Hepatocyte (in vitro differentiated cells): ENCODE measurements at regions not wholly inside any gene's neighbourhood (a gene's known extent, or its start where the extent isn't known, plus 50 kb on each side); places are given as distances from the start of the nearest gene placed in this dataset. TPM values are rescaled to one million over a fixed set of nuclear protein-coding genes. Genes with fewer than 3 reads are reported as not detected.

Experiments
- DNase-seq: peaks from one replicate; pipeline ENCODE4 v3.0.0-alpha.2; 2016; ENCODE audit warnings: low spot score
- H2AFZ ChIP-seq: fragments of 200-600 bp; sonication (generic); 2 replicates; pipeline ENCODE4 v1.6.0; 2016; ENCODE audit warnings: antibody characterized with exemption, mild to moderate bottlenecking
- H3K27ac ChIP-seq: fragments of 200-600 bp; sonication (generic); 2 replicates; pipeline ENCODE4 v1.5.1; 2016; ENCODE audit warnings: mild to moderate bottlenecking
- H3K27me3 ChIP-seq: fragments of 200-600 bp; sonication (generic); 2 replicates; pipeline ENCODE4 v1.6.1; 2016
- H3K36me3 ChIP-seq: fragments of 200-600 bp; sonication (generic); replicated peaks from 2 replicates; pipeline ENCODE4 v1.5.1; 2016; ENCODE audit warnings: low read depth; ENCODE audit not compliant: insufficient read depth
- H3K4me1 ChIP-seq: fragments of 200-600 bp; sonication (generic); 2 replicates; pipeline ENCODE4 v1.5.1; 2016; ENCODE audit warnings: mild to moderate bottlenecking, moderate library complexity; ENCODE audit not compliant: insufficient read depth
- H3K4me2 ChIP-seq: fragments of 200-600 bp; sonication (generic); 2 replicates; pipeline ENCODE4 v1.6.0; 2016
- H3K4me3 ChIP-seq: fragments of 200-600 bp; sonication (generic); 2 replicates; pipeline ENCODE4 v1.5.1; 2016; ENCODE audit warnings: mild to moderate bottlenecking
- H3K79me2 ChIP-seq: fragments of 200-600 bp; sonication (generic); 2 replicates; pipeline ENCODE4 v1.6.0; 2017; ENCODE audit warnings: mild to moderate bottlenecking
- H3K9me2 ChIP-seq: fragments of 200-600 bp; sonication (generic); replicated peaks from 2 replicates; pipeline ENCODE4 v1.6.0; 2017; ENCODE audit warnings: mild to moderate bottlenecking; ENCODE audit not compliant: insufficient read depth
- H3K9me3 ChIP-seq: fragments of 200-600 bp; sonication (generic); 2 replicates; pipeline ENCODE4 v1.5.1; 2016; ENCODE audit warnings: low read depth, mild to moderate bottlenecking
- H4K20me1 ChIP-seq: fragments of 200-600 bp; sonication (generic); 2 replicates; pipeline ENCODE4 v1.6.0; 2016; ENCODE audit warnings: mild to moderate bottlenecking; ENCODE audit not compliant: insufficient read depth, poor library complexity, severe bottlenecking
- EZH2 ChIP-seq: fragments of 200-600 bp; sonication (generic); IDR thresholded peaks from 2 replicates; pipeline ENCODE4 v1.6.1; 2016; ENCODE audit warnings: antibody characterized with exemption, mild to moderate bottlenecking, borderline replicate concordance
- EZH2phosphoT487 ChIP-seq: fragments of 200-600 bp; sonication (generic); IDR thresholded peaks from one replicate; pipeline ENCODE4 v1.6.1; 2018; ENCODE audit warnings: antibody characterized with exemption, mild to moderate bottlenecking, low read depth, moderate library complexity; ENCODE audit not compliant: unreplicated experiment, severe bottlenecking
- WGBS: methylation state at CpG from one replicate; pipeline ENCODE4 v1.1.6; 2016; ENCODE audit warnings: low lambda C conversion rate; ENCODE audit errors: missing lambda C conversion rate; 5-methylcytosine and 5-hydroxymethylcytosine counted together
- small RNA-seq: library from RNA; depleted of rRNA; stranded (forward); fragments of <200 nt; gene quantifications from one replicate; pipeline ENCODE3, GENCODE V24; 2014
- TF ChIP-seq, protein P1 (sequence below): fragments of 200-600 bp; sonication (generic); IDR thresholded peaks from 2 replicates; pipeline ENCODE4 v1.5.1; 2016; ENCODE audit warnings: antibody characterized with exemption, mild to moderate bottlenecking; ENCODE audit not compliant: poor library complexity

DNA sequence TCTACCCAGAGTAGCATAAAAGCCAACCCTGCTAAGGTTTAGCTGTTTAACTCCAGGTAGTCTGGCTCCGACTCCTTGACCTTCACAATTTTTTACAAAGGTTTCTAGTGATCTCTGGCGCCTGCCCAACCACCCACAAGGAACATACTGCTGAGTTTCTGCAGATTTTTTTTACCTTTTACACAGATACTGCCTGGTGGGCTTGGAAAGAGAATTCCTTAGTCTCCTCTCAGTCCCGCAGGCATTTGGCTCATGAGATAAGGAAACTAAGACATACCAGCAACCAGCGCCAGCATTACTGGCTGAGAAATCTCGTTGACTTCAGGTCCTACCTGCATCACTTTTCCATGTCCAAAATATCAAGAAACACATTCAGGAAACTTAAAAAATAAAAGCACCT, 51.1 kb upstream of the LYZL1 start:
- 24% methylated on average over 5 of the region's 5 CpGs for WGBS
- no peaks in the 10 kb centered on the region for H3K9me3 ChIP-seq
- H3K79me2 ChIP-seq, result no peaks in the 10 kb centered on the region
- H3K27me3 ChIP-seq, result no peaks in the 10 kb centered on the region
- H3K4me2 ChIP-seq, result peak overlapping the region; percentile 26
- no peak overlapping the region for H2AFZ ChIP-seq
- H3K4me1 ChIP-seq, result peaks cover 22% of the 10 kb centered on the region
- TF ChIP-seq, protein P1, sequence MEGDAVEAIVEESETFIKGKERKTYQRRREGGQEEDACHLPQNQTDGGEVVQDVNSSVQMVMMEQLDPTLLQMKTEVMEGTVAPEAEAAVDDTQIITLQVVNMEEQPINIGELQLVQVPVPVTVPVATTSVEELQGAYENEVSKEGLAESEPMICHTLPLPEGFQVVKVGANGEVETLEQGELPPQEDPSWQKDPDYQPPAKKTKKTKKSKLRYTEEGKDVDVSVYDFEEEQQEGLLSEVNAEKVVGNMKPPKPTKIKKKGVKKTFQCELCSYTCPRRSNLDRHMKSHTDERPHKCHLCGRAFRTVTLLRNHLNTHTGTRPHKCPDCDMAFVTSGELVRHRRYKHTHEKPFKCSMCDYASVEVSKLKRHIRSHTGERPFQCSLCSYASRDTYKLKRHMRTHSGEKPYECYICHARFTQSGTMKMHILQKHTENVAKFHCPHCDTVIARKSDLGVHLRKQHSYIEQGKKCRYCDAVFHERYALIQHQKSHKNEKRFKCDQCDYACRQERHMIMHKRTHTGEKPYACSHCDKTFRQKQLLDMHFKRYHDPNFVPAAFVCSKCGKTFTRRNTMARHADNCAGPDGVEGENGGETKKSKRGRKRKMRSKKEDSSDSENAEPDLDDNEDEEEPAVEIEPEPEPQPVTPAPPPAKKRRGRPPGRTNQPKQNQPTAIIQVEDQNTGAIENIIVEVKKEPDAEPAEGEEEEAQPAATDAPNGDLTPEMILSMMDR, result no peak
- TF ChIP-seq EZH2 (no peak), EZH2phosphoT487 (no peak)
- H3K4me3 ChIP-seq, result no peak overlapping the region
- no peaks in the 10 kb centered on the region for H3K9me2 ChIP-seq
- no peaks in the 10 kb centered on the region for H4K20me1 ChIP-seq
- no peaks in the 10 kb centered on the region for H3K36me3 ChIP-seq
- no peak for DNase-seq
- H3K27ac ChIP-seq, result peak overlapping the region; percentile 2

DNA sequence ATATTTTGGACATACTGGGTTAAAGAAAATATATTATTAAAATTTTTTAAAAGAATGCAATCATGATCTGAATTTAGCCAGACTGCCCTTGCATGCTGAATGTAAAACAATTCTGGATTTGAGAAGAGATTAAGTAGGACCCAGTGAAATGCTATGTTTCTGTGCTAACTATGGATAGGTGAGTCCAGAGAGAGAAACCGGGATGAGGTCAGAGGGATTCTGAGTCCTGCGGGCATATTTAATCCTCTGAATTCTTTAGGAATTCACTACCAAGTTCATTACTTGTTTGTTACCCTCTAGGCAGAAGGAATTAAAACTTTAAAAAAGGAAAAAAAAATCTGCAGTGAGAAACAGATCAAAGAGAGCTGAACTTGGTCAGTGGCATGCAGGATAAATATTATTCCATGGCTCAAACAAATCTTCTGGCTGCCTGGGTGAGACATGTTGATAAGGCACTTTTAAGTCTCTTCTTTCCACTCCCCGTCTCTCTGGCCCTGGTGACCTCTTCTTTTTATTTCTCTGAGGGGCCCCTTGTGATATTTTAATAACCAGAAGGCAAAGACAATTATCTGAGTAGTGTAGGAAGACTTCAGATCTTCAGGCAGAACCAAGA, 50.2 kb upstream of the LYZL1 start:
- no peaks in the 10 kb centered on the region for H3K27me3 ChIP-seq
- no peaks in the 10 kb centered on the region for H3K9me2 ChIP-seq
- no peaks in the 10 kb centered on the region for H3K36me3 ChIP-seq
- H4K20me1 ChIP-seq, result no peaks in the 10 kb centered on the region
- TF ChIP-seq EZH2, result no peak
- TF ChIP-seq, protein P1, result no peak
- no peak for TF ChIP-seq EZH2phosphoT487
- peak overlapping the region; percentile 33 for H3K4me2 ChIP-seq
- H3K27ac ChIP-seq, result peak overlapping the region; percentile 16
- H2AFZ ChIP-seq, result no peak overlapping the region
- H3K4me3 ChIP-seq, result no peak overlapping the region
- 24% methylated on average over 3 of the region's 3 CpGs for WGBS
- no peak for DNase-seq
- H3K9me3 ChIP-seq, result no peaks in the 10 kb centered on the region
- H3K4me1 ChIP-seq, result peaks cover 22% of the 10 kb centered on the region
- H3K79me2 ChIP-seq, result no peaks in the 10 kb centered on the region

Small RNA genes lying in the stretch of these regions (small RNA-seq; reads per million reads assigned to genes)
- gene AL355376.1 (not detected), gene AL355376.2 (not detected), gene RNA5SP308 (0.12 reads per million), gene RNU6-270P (not detected)
